GM10248 (cell line): ENCODE measurements at regions not wholly inside any gene's neighbourhood (a gene's known extent, or its start where the extent isn't known, plus 50 kb on each side); places are given as distances from the start of the nearest gene placed in this dataset.
A peak's percentile ranks its signal among the peaks of the same experiment; 100 is the strongest.

Experiments used
- CTCF ChIA-PET: fragments of 300-600 bp; sonication (Branson Sonifier 250); formaldehyde crosslinking; extraction: SDS; loops from one replicate; lab custom pipeline; 2021; ENCODE audit warnings: antibody characterized with exemption; lab: Yijun Ruan, JAX
- POLR2A ChIA-PET: fragments of 350-650 bp; sonication (Branson Sonifier 250); formaldehyde crosslinking; extraction: SDS; loops from one replicate; lab custom pipeline; 2020; ENCODE audit warnings: antibody characterized with exemption; lab: Yijun Ruan, JAX
- DNase-seq: peaks from one replicate; pipeline ENCODE4 v3.0.0; 2012; ENCODE audit errors: extremely low spot score
- CTCF ChIP-seq: IDR thresholded peaks from 2 replicates; pipeline ENCODE4 v1.5.1; 2012; ENCODE audit warnings: mild to moderate bottlenecking, low read depth; ENCODE audit errors: extremely low read depth, missing control alignments, control extremely low read depth

- DNase-seq: peak; percentile 25
- ChIA-PET CTCF (interaction anchor here (0.9 to 2.6 kb wide), 11 partner anchors 9 to 1512 kb away, joined by 3 to 11 read pairs (median 4); no protein-coding TSS in a partner anchor), POLR2A (no interaction called here)
- TF ChIP-seq CTCF: peak; percentile 72
These were observed 150.8 kb upstream of the KCNMB2 start for GRCh38 chr3:178385280-178385952.

GRCh38 chr3:178386401-178386800, 149.8 kb upstream of the KCNMB2 start:
- no peak for TF ChIP-seq CTCF
- DNase-seq: no peak
- ChIA-PET POLR2A (no interaction called here), CTCF (interaction anchor here (1.0 to 2.6 kb wide), 7 partner anchors 8 to 1513 kb away, joined by 3 to 11 read pairs (median 3); no protein-coding TSS in a partner anchor)

GRCh38 chr3:178386880-178387279, 149.4 kb upstream of the KCNMB2 start:
- POLR2A ChIA-PET: no interaction called here
- CTCF ChIA-PET: interaction anchor here (1.2 to 1.8 kb wide), 2 partner anchors 19 to 32 kb away, joined by 3 to 4 read pairs; no protein-coding TSS in a partner anchor

GRCh38 chr3:178388473-178388872, 147.8 kb upstream of the KCNMB2 start:
- POLR2A ChIA-PET: no interaction called here
- CTCF ChIA-PET: interaction anchor here (0.7 kb wide), 1 partner anchor 18 kb away, joined by 3 read pairs; no protein-coding TSS in a partner anchor
- no peak for TF ChIP-seq CTCF
- DNase-seq: no peak

More at GRCh38 chr3:178386880-178387279, 149.4 kb upstream of the KCNMB2 start:
- DNase-seq: no peak
- no peak for TF ChIP-seq CTCF

GRCh38 chr3:178389258-178389657, 147.0 kb upstream of the KCNMB2 start:
- TF ChIP-seq CTCF: no peak
- DNase-seq: no peak
- ChIA-PET CTCF (no interaction called here), POLR2A (no interaction called here)

- no peak for TF ChIP-seq CTCF
- POLR2A ChIA-PET: no interaction called here
- DNase-seq: no peak
- CTCF ChIA-PET: interaction anchor here (1.2 to 1.6 kb wide), 2 partner anchors 12 to 31 kb away, joined by 3 read pairs; no protein-coding TSS in a partner anchor
These were observed 143.7 kb upstream of the KCNMB2 start for GRCh38 chr3:178392511-178392926.
